Fibroblast of skin of right biceps (primary cell): ENCODE measurements at regions not wholly inside any gene's neighbourhood (a gene's known extent, or its start where the extent isn't known, plus 50 kb on each side); places are given as distances from the start of the nearest gene placed in this dataset.
"Not testable (repeated sequence)": the region's sequence is repeated elsewhere in the genome, so short reads cannot be mapped to it uniquely, and the experiment has no call there.

Experiments used
- DNase-seq: peaks from one replicate; pipeline ENCODE4 v3.0.0-alpha.2; 2013

GRCh38 chr15:26069231-26069641 is 206.1 kb upstream of the ATP10A start:
- DNase-seq: no peak

GRCh38 chr15:26066896-26067295 is 203.8 kb upstream of the ATP10A start:
- DNase-seq: no peak

- no peak for DNase-seq
Measured at GRCh38 chr15:26065723-26066122, 202.6 kb upstream of the ATP10A start.

GRCh38 chr15:26061248-26061647 is 198.1 kb upstream of the ATP10A start:
- no peak for DNase-seq

- DNase-seq: not testable (repeated sequence)
Measured at GRCh38 chr15:26056766-26057165, 193.6 kb upstream of the ATP10A start.

- peak; percentile 63 for DNase-seq
Measured at GRCh38 chr15:26051761-26052675, 188.9 kb upstream of the ATP10A start.

- no peak for DNase-seq
Measured at GRCh38 chr15:26050984-26051383, 187.9 kb upstream of the ATP10A start.

GRCh38 chr15:26049900-26050657 is 187.0 kb upstream of the ATP10A start:
- no peak for DNase-seq

GRCh38 chr15:26048669-26049068 is 185.5 kb upstream of the ATP10A start:
- DNase-seq: no peak

GRCh38 chr15:26045516-26045915 is 182.4 kb upstream of the ATP10A start:
- no peak for DNase-seq

- no peak for DNase-seq
Measured at GRCh38 chr15:26043018-26043417, 179.9 kb upstream of the ATP10A start.

- DNase-seq: no peak
Measured at GRCh38 chr15:26038693-26039092, 175.6 kb upstream of the ATP10A start.

- DNase-seq: peak; percentile 31
Measured at GRCh38 chr15:26037369-26037768, 174.2 kb upstream of the ATP10A start.

- DNase-seq: no peak
Measured at GRCh38 chr15:26033493-26033892, 170.4 kb upstream of the ATP10A start.

GRCh38 chr15:26032162-26032846 is 169.2 kb upstream of the ATP10A start:
- no peak for DNase-seq

GRCh38 chr15:26029586-26029985 is 166.5 kb upstream of the ATP10A start:
- not testable (repeated sequence) for DNase-seq

- DNase-seq: no peak
Measured at GRCh38 chr15:26029146-26029545, 166.0 kb upstream of the ATP10A start.

GRCh38 chr15:26028086-26028740 is 165.1 kb upstream of the ATP10A start:
- peak; percentile 79 for DNase-seq

- not testable (repeated sequence) for DNase-seq
Measured at GRCh38 chr15:26026671-26027070, 163.5 kb upstream of the ATP10A start.

- DNase-seq: no peak
Measured at GRCh38 chr15:26024241-26024640, 161.1 kb upstream of the ATP10A start.

GRCh38 chr15:26023691-26024090 is 160.6 kb upstream of the ATP10A start:
- no peak for DNase-seq

- no peak for DNase-seq
Measured at GRCh38 chr15:26023231-26023630, 160.1 kb upstream of the ATP10A start.

- no peak for DNase-seq
Measured at GRCh38 chr15:26020871-26021270, 157.7 kb upstream of the ATP10A start.
